ENCODE measurements at regions not wholly inside any gene's neighbourhood (a gene's known extent, or its start where the extent isn't known, plus 50 kb on each side); places are given as distances from the start of the nearest gene placed in this dataset.

DNA sequence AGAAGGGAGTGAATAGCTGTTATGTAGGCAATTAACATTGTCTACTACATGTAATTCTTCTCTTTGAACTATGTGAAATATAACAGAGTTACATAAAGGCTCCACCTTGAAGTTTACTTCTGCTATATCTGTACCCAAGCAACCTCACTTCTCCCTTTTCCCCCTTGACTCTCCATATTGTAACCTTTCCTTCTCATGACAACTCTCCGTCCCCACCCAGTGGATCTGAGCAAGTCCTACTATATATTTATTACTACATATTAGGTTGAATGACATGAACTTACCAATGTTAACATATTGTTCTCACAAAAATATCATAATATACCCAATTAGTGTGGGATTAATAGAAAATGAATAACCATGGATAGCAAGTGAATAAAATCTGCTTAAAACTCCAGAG lies 93.2 kb upstream of the ATP8A1 start:
- WGBS (ENCODE audit: insufficient coverage), result no CpG with 5 or more reads among the region's 1 CpG
- peak; percentile 47 for TF ChIP-seq CTCF (IDR thresholded peaks at IDR 0.05)
- TF ChIP-seq EZH2 (IDR thresholded peaks at IDR 0.05; ENCODE audit: borderline replicate concordance, insufficient read depth, low read depth, low read length, poor library complexity, severe bottlenecking), result no peak
- ATAC-seq (ENCODE audit: low read depth) (peak; percentile 67), DNase-seq (peak; percentile 60)
- H3K4me3 Mint-ChIP-seq, result no peak overlapping the region
- Histone ChIP-seq H3K79me2 (ENCODE audit: control insufficient read depth, insufficient read depth, low read length) (no peaks in the 10 kb centered on the region), H4K20me1 (ENCODE audit: control insufficient read depth, insufficient read depth, low read length, poor library complexity, severe bottlenecking) (no peaks in the 10 kb centered on the region), H3K4me3 (ENCODE audit: control extremely low read depth in 1 of 5, extremely low read depth in 1 of 5, insufficient read depth in 1 of 5, low read depth in 2 of 5, low read length in 4 of 5) (no peak overlapping the region), H3K9ac (ENCODE audit: low read length) (no peak overlapping the region), H3K36me3 (replicated peaks in 1 of 2; ENCODE audit: control extremely low read depth in 1 of 2, control insufficient read depth in 1 of 2, extremely low read depth in 1 of 2, insufficient read depth in 2 of 2, low read length in 1 of 2) (no peaks in the 10 kb centered on the region), H2AFZ (ENCODE audit: insufficient read depth, low read depth, low read length, poor library complexity, severe bottlenecking) (no peak overlapping the region), H3K4me1 (ENCODE audit: control insufficient read depth in 2 of 2, insufficient read depth in 2 of 2, low read length in 2 of 2) (no peaks in the 10 kb centered on the region), H3K27me3 (replicated peaks in 1 of 4; ENCODE audit: control extremely low read depth in 1 of 4, control insufficient read depth in 3 of 4, insufficient read depth in 4 of 4, low read length in 3 of 4) (no peaks in the 10 kb centered on the region), H3K4me2 (replicated peaks; ENCODE audit: low read depth, low read length, poor library complexity, severe bottlenecking) (no peak overlapping the region), H3K27ac (ENCODE audit: low read length in 2 of 2) (no peak overlapping the region), H3K9me3 (ENCODE audit: control extremely low read depth in 1 of 3, control insufficient read depth in 2 of 3, insufficient read depth in 1 of 3, low read length in 2 of 3) (peaks cover 0 to 1% (median 0%) of the 10 kb centered on the region in 3 donors)
- no peaks in the 10 kb centered on the region for H3K4me1 Mint-ChIP-seq
- peaks cover 3% of the 10 kb centered on the region for H3K9me3 Mint-ChIP-seq (ENCODE audit: insufficient read depth)
- H3K27ac Mint-ChIP-seq, result no peak overlapping the region
- intact Hi-C loops (cut with micrococcal nuclease), result loop anchor here (1.0 kb wide), 1 partner anchor 182 kb away; no protein-coding TSS in a partner anchor
- ChIA-PET CTCF (interaction anchor here (0.8 to 5.2 kb wide), 6 partner anchors 12 to 184 kb away, joined by 3 to 55 read pairs (median 4); no protein-coding TSS in a partner anchor), POLR2A (no interaction called here)
- no peaks in the 10 kb centered on the region for H3K27me3 Mint-ChIP-seq

DNA sequence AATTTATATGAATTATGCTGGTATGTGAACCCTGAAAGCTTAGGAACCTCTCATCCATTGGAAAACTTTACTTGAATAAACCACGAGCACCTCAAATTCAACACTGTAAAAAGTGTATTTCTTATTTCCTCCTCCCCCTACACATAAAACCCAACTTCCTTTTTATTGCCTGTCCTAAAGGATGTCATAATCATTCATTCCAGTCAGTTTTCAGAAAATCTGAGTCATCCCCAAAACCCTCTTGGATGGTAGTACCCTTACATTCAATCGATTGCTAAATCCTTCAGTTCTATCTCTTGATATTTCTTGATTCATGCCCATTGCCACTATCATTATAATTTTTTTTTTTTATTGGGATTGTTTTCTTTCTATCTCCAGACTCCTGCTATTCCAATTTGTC lies 91.1 kb upstream of the ATP8A1 start:
- Histone ChIP-seq H3K4me1 (ENCODE audit: control insufficient read depth in 2 of 2, insufficient read depth in 2 of 2, low read length in 2 of 2) (no peaks in the 10 kb centered on the region), H3K9me3 (ENCODE audit: control extremely low read depth in 1 of 3, control insufficient read depth in 2 of 3, insufficient read depth in 1 of 3, low read length in 2 of 3) (peaks cover 0 to 1% (median 0%) of the 10 kb centered on the region in 3 donors), H3K79me2 (ENCODE audit: control insufficient read depth, insufficient read depth, low read length) (no peaks in the 10 kb centered on the region), H3K36me3 (replicated peaks in 1 of 2; ENCODE audit: control extremely low read depth in 1 of 2, control insufficient read depth in 1 of 2, extremely low read depth in 1 of 2, insufficient read depth in 2 of 2, low read length in 1 of 2) (no peaks in the 10 kb centered on the region), H3K27me3 (replicated peaks in 1 of 4; ENCODE audit: control extremely low read depth in 1 of 4, control insufficient read depth in 3 of 4, insufficient read depth in 4 of 4, low read length in 3 of 4) (no peaks in the 10 kb centered on the region), H3K9ac (ENCODE audit: low read length) (no peak overlapping the region), H3K27ac (ENCODE audit: low read length in 2 of 2) (no peak overlapping the region), H3K4me3 (ENCODE audit: control extremely low read depth in 1 of 5, extremely low read depth in 1 of 5, insufficient read depth in 1 of 5, low read depth in 2 of 5, low read length in 4 of 5) (no peak overlapping the region), H4K20me1 (ENCODE audit: control insufficient read depth, insufficient read depth, low read length, poor library complexity, severe bottlenecking) (no peaks in the 10 kb centered on the region), H2AFZ (ENCODE audit: insufficient read depth, low read depth, low read length, poor library complexity, severe bottlenecking) (no peak overlapping the region), H3K4me2 (replicated peaks; ENCODE audit: low read depth, low read length, poor library complexity, severe bottlenecking) (no peak overlapping the region)
- Mint-ChIP-seq H3K27me3 (no peaks in the 10 kb centered on the region), H3K27ac (no peak overlapping the region), H3K4me1 (no peaks in the 10 kb centered on the region), H3K9me3 (ENCODE audit: insufficient read depth) (peaks cover 3% of the 10 kb centered on the region), H3K4me3 (no peak overlapping the region)
- ChIA-PET CTCF (interaction anchor here (1.8 kb wide), 1 partner anchor 179 kb away, joined by 14 read pairs; no protein-coding TSS in a partner anchor), POLR2A (no interaction called here)
- no peak for TF ChIP-seq EZH2 (IDR thresholded peaks at IDR 0.05; ENCODE audit: borderline replicate concordance, insufficient read depth, low read depth, low read length, poor library complexity, severe bottlenecking)
- intact Hi-C loops (cut with micrococcal nuclease), result no loop called here
- ATAC-seq (ENCODE audit: low read depth), result no peak
- no peak for DNase-seq
- WGBS (ENCODE audit: insufficient coverage), result 100% methylated on average over 1 of the region's 2 CpGs

Data from B cell (primary cell).